ENCODE measurements at regions not wholly inside any gene's neighbourhood (a gene's known extent, or its start where the extent isn't known, plus 50 kb on each side); places are given as distances from the start of the nearest gene placed in this dataset.

- TF ChIP-seq CTCF (conservative IDR thresholded peaks at IDR 0.05 in 1 of 2, IDR thresholded peaks at IDR 0.05 in 1 of 2; ENCODE audit: low read depth in 1 of 2, low read length in 2 of 2) (no peak), EZH2 (IDR thresholded peaks at IDR 0.05; ENCODE audit: low read length, missing control alignments) (no peak)
Observed at GRCh38 chr10:118908557-118909256, 120.8 kb upstream of the NANOS1 start.

Data from fibroblast of lung (primary cell).